ENCODE measurements at regions not wholly inside any gene's neighbourhood (a gene's known extent, or its start where the extent isn't known, plus 50 kb on each side); places are given as distances from the start of the nearest gene placed in this dataset.

- Mint-ChIP-seq H3K4me1 (peaks cover 66% of the 10 kb centered on the region), H3K9me3 (peaks cover 3% of the 10 kb centered on the region), H3K27ac (peak overlapping the region; percentile 20), H3K36me3 (peaks cover 6% of the 10 kb centered on the region), H3K4me3 (peak overlapping the region; percentile 46)
- DNase-seq (ENCODE audit: low spot score in 2 of 2) = no peak
- no peak for ATAC-seq
Measured at GRCh38 chr1:234841281-234841680, 231.3 kb upstream of the IRF2BP2 start.

DNA sequence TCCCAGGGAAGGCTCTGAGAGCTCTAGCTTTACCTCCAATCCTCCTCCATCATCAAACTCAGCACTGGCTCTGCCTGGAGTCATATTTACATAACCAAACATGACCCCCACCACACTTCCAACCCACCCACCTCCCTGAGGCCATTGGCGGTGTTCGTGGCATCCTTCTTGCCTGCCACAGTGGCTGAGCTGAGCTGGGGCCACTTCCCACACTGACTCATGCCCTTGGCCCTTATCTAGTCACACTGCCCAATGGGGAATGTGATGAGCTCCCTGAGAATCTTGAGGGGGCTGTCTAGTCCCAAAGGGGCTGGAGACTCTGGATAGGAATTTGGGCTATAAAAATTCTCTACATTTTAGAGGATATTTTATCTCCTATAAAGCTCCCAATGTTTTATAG is 230.9 kb upstream of the IRF2BP2 start:
- Mint-ChIP-seq H3K4me1 (peaks cover 62% of the 10 kb centered on the region), H3K27ac (no peak overlapping the region), H3K36me3 (peaks cover 6% of the 10 kb centered on the region), H3K4me3 (no peak overlapping the region), H3K9me3 (peaks cover 3% of the 10 kb centered on the region)
- ATAC-seq = no peak
- no peak for DNase-seq (ENCODE audit: low spot score in 2 of 2)

DNA sequence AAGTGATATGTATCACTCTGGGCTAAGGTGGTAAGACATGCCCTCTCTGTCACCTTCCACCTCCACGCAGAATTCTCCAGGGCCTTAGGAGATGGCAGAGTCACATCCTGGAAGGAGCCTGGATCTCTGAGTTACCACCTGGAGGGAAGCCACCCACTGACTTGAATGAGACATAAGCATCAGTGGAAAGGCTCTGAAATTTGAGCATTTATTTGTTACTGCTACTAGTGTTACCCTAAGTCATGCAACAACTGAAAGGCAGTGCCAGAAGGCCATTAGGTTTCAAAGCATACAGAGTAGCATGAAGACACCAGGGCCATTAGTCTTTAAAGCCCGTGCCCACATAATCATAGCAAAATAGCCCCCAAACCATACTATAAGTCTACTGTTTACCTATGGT is 230.3 kb upstream of the IRF2BP2 start:
- no peak overlapping the region for H3K27ac Mint-ChIP-seq
- DNase-seq (ENCODE audit: low spot score in 2 of 2) = no peak
- H3K4me3 Mint-ChIP-seq = no peak overlapping the region
- peaks cover 56% of the 10 kb centered on the region for H3K4me1 Mint-ChIP-seq
- H3K9me3 Mint-ChIP-seq = peaks cover 3% of the 10 kb centered on the region
- peaks cover 6% of the 10 kb centered on the region for H3K36me3 Mint-ChIP-seq
- ATAC-seq = no peak

GRCh38 chr1:234839663-234840062 is 229.7 kb upstream of the IRF2BP2 start:
- Mint-ChIP-seq H3K4me3 (no peak overlapping the region), H3K9me3 (peaks cover 3% of the 10 kb centered on the region), H3K36me3 (peaks cover 6% of the 10 kb centered on the region), H3K4me1 (peaks cover 50% of the 10 kb centered on the region), H3K27ac (no peak overlapping the region)
- no peak for ATAC-seq
- DNase-seq (ENCODE audit: low spot score in 2 of 2) = no peak

DNA sequence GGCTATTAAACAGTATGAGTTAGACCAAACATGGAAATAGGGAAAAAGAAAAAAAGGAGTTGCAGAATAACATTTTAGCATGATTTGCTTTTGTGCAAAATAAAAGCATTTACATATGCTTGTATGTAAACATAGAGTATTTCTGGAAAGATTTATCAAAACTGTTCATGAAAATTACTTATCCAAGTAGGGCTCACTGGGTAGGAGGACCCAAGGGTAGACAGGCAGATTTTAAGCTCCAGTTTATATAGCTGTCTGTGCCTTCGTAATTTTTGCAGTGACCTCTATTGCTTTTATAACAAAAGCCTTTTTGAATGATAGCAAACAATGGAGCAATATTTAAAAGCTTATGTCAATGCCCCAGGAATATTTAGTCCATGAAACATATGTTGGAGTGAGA is 228.8 kb upstream of the IRF2BP2 start:
- ATAC-seq (no peak), DNase-seq (ENCODE audit: low spot score in 2 of 2) (no peak)
- Mint-ChIP-seq H3K4me1 (peaks cover 42% of the 10 kb centered on the region), H3K27ac (no peak overlapping the region), H3K36me3 (peaks cover 6% of the 10 kb centered on the region), H3K4me3 (no peak overlapping the region), H3K9me3 (peaks cover 3% of the 10 kb centered on the region)

DNA sequence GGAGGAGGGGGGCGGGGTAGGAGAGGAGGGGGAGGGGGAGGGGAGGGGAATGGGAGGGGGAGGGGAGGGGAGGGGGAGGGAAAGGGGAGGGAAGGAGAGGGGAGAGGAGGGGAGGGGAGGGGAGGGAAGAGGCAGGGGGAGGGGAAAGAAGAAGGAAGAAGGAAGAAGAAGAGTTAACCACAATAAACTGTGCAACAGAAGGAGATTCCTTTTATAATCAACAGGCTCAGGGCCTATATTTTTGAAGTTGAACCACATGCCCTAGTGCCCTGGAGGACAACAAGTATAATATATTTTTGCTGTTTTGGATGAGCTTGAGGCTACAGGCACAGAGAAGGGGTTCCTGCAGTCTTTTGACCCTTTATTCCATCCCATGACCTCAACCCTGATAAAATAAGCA is 228.2 kb upstream of the IRF2BP2 start:
- no peak for ATAC-seq
- no peak for DNase-seq (ENCODE audit: low spot score in 2 of 2)
- Mint-ChIP-seq H3K9me3 (peaks cover 3% of the 10 kb centered on the region), H3K4me3 (no peak overlapping the region), H3K27ac (peak overlapping the region; percentile 88), H3K4me1 (peaks cover 35% of the 10 kb centered on the region), H3K36me3 (peaks cover 6% of the 10 kb centered on the region)

DNA sequence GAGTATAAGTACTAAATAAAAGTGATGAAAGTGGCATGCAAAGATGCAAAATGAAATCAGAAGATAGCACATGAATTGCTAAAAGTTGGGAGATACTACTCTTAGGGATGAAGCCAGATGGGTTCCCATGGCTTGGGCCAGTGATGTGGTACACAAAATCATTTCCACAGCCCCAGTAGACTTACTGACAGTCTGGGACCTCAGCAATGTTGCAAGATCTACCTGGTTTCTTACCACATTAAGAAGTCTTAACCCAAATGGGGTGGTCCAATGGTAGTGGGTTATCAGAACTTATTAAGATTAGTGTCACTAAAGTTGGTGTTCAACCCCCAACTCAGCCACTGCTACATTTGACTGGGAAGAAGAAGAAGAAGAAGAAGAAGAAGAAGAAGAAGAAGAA is 227.7 kb upstream of the IRF2BP2 start:
- Mint-ChIP-seq H3K4me3 (no peak overlapping the region), H3K27ac (peak overlapping the region; percentile 88), H3K9me3 (peaks cover 3% of the 10 kb centered on the region), H3K4me1 (peaks cover 31% of the 10 kb centered on the region), H3K36me3 (peaks cover under 1% of the 10 kb centered on the region)
- DNase-seq (ENCODE audit: low spot score in 2 of 2) = no peak
- ATAC-seq = no peak

DNA sequence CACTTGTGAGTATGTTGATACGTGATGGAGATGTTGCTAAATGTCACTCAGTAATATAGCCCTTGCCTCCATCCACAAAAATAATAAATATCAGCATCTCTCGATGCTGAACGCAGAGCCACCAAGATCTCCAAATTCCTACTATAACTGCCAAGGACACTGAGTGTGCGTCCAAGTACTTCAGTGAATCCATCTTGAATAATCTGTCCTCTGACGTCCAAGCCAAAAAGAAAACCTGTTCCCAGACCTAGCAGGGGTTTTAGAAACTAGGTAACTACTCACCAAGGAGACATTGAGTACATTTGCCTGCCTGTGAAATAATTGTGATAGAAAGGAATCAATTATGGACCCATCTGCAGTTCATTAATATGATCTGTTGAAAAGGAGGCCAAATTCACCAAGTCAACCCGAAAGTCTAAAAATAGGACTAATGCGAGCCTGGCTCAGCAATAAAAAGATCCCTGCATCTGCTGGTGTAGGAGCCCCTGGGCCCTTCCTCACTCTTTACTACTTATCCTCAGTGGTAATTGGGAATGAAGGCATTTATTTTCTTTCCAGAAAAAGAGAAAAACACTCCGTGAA is 226.9 kb upstream of the IRF2BP2 start:
- no peak for DNase-seq (ENCODE audit: low spot score in 2 of 2)

GRCh38 chr1:234836045-234836681 is 226.2 kb upstream of the IRF2BP2 start:
- ATAC-seq (no peak), DNase-seq (ENCODE audit: low spot score in 2 of 2) (no peak)
- Mint-ChIP-seq H3K36me3 (no peaks in the 10 kb centered on the region), H3K4me3 (no peak overlapping the region), H3K4me1 (peaks cover 18% of the 10 kb centered on the region), H3K27ac (no peak overlapping the region), H3K9me3 (peaks cover 3% of the 10 kb centered on the region)

More for the DNA sequence above, 226.9 kb upstream of the IRF2BP2 start:
- Mint-ChIP-seq H3K27ac (no peak overlapping the region), H3K4me1 (peaks cover 26% of the 10 kb centered on the region), H3K9me3 (peaks cover 3% of the 10 kb centered on the region), H3K4me3 (no peak overlapping the region), H3K36me3 (no peaks in the 10 kb centered on the region)
- ATAC-seq = no peak

GRCh38 chr1:234835239-234835638 is 225.3 kb upstream of the IRF2BP2 start:
- Mint-ChIP-seq H3K27ac (no peak overlapping the region), H3K9me3 (peaks cover 3% of the 10 kb centered on the region), H3K36me3 (no peaks in the 10 kb centered on the region), H3K4me1 (peaks cover 9% of the 10 kb centered on the region), H3K4me3 (no peak overlapping the region)
- ATAC-seq (no peak), DNase-seq (ENCODE audit: low spot score in 2 of 2) (no peak)

- H3K4me3 Mint-ChIP-seq = no peak overlapping the region
- DNase-seq (ENCODE audit: low spot score in 2 of 2) = no peak
- H3K4me1 Mint-ChIP-seq = peaks cover 7% of the 10 kb centered on the region
- no peak for ATAC-seq
- no peak overlapping the region for H3K27ac Mint-ChIP-seq
- H3K9me3 Mint-ChIP-seq = peaks cover 3% of the 10 kb centered on the region
- no peaks in the 10 kb centered on the region for H3K36me3 Mint-ChIP-seq
Measured at GRCh38 chr1:234833646-234834045, 223.7 kb upstream of the IRF2BP2 start.

DNA sequence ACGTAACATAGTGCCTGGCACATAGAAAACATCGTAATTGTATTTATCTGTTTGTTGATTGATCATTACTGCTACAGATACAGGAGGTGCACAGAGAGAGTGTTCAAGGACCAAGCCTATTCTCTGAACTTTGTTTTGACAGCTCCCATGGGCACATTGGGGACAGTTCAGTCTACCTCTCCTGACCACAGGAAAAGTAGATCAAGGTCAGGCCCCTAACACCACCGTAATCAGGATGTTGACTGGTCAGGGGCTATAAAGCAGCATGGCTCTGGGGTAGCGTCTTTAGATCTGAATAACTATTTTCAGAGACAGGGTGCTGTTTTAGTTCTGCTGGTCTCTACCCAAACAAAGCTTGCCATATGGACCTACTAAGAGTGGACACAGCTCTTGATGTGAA is 223.1 kb upstream of the IRF2BP2 start:
- Mint-ChIP-seq H3K4me1 (peaks cover 6% of the 10 kb centered on the region), H3K27ac (no peak overlapping the region), H3K9me3 (peaks cover 3% of the 10 kb centered on the region), H3K36me3 (no peaks in the 10 kb centered on the region), H3K4me3 (no peak overlapping the region)
- ATAC-seq (no peak), DNase-seq (ENCODE audit: low spot score in 2 of 2) (no peak)

DNA sequence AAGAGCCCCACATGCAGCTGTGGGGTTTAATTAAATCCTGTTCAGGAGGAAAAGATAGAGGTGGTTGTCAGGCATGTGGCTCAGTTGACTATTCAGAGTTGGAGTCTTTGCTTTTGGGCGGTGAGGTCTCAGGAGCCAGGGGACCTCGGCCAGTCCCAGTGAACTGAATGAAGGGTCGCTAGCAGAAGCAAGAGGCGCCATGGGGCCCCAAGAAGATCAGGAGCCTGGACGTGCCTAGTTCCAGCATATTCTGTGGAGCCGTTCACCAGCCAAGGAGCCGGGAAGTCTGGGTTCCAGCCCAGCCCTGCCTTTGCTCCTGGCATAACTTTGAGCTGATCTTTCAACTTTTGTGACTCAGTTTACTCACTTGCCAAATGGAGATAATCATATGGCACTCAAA is 217.7 kb upstream of the IRF2BP2 start:
- ATAC-seq (no peak), DNase-seq (ENCODE audit: low spot score in 2 of 2) (no peak)
- Mint-ChIP-seq H3K27ac (no peak overlapping the region), H3K36me3 (no peaks in the 10 kb centered on the region), H3K9me3 (no peaks in the 10 kb centered on the region), H3K4me3 (no peak overlapping the region), H3K4me1 (no peaks in the 10 kb centered on the region)

GRCh38 chr1:234827181-234827580 is 217.2 kb upstream of the IRF2BP2 start:
- no peak for ATAC-seq
- H3K4me3 Mint-ChIP-seq = no peak overlapping the region
- DNase-seq (ENCODE audit: low spot score in 2 of 2) = no peak
- peak overlapping the region; percentile 32 for H3K27ac Mint-ChIP-seq
- no peaks in the 10 kb centered on the region for H3K36me3 Mint-ChIP-seq
- no peaks in the 10 kb centered on the region for H3K9me3 Mint-ChIP-seq
- no peaks in the 10 kb centered on the region for H3K4me1 Mint-ChIP-seq

DNA sequence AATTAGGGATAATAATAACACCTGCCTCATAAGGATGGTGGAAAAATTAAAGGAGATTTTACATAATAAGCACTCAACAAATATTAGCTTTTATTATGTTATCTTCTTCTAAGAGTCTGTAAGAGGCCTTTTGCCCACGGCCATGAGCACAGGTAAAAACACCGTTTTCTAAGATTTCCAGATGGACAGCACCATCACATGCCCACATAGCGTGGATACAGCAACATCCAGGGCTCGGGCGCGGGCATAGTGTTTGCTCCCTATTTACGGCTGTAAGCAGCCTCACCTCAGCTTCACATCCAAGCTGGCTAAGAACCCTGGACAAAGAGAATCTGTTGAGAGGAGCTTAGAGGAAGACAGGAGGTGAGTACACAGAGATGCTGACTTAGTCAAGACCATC is 216.4 kb upstream of the IRF2BP2 start:
- Mint-ChIP-seq H3K27ac (no peak overlapping the region), H3K36me3 (no peaks in the 10 kb centered on the region), H3K9me3 (no peaks in the 10 kb centered on the region), H3K4me3 (no peak overlapping the region), H3K4me1 (no peaks in the 10 kb centered on the region)
- no peak for DNase-seq (ENCODE audit: low spot score in 2 of 2)
- ATAC-seq = no peak

GRCh38 chr1:234825498-234826165 is 215.7 kb upstream of the IRF2BP2 start:
- DNase-seq (ENCODE audit: low spot score in 2 of 2) (no peak), ATAC-seq (no peak)
- H3K9me3 Mint-ChIP-seq = no peaks in the 10 kb centered on the region
- H3K36me3 Mint-ChIP-seq = no peaks in the 10 kb centered on the region
- no peak overlapping the region for H3K4me3 Mint-ChIP-seq
- no peak overlapping the region for H3K27ac Mint-ChIP-seq
- H3K4me1 Mint-ChIP-seq = no peaks in the 10 kb centered on the region

Data from stimulated activated effector memory CD8-positive, alpha-beta T cell treated with anti-CD3 and anti-CD28 coated beads, Interleukin-12 subunit alpha, Interleukin-12 subunit beta, amount 100 ng/mL, for 72 hours (primary cell).